ENCODE measurements at regions not wholly inside any gene's neighbourhood (a gene's known extent, or its start where the extent isn't known, plus 50 kb on each side); places are given as distances from the start of the nearest gene placed in this dataset.

- TF ChIP-seq JUN (CRISPR knock-in tag; IDR thresholded peaks at IDR 0.05) (no peak), GABPB1 (CRISPR knock-in tag; IDR thresholded peaks at IDR 0.05) (no peak)
These were observed 372.8 kb upstream of the PKN2 start for GRCh38 chr1:88311265-88311664.
